HepG2 (cell line): ENCODE measurements at regions not wholly inside any gene's neighbourhood (a gene's known extent, or its start where the extent isn't known, plus 50 kb on each side); places are given as distances from the start of the nearest gene placed in this dataset.

Experiments used
- ARID2 ChIP-seq: sonication (generic); formaldehyde crosslinking; IDR thresholded peaks from 2 replicates; pipeline ENCODE4 v1.8.1; 2022; ENCODE audit warnings: mild to moderate bottlenecking, missing genetic modification reagents, borderline replicate concordance
- HDAC6 ChIP-seq: fragments of 200-600 bp; sonication (generic); IDR thresholded peaks from 2 replicates; pipeline ENCODE4 v1.7.0; 2017; ENCODE audit warnings: mild to moderate bottlenecking, antibody characterized with exemption, low read length, low read depth
- JUN ChIP-seq: sonication (generic); formaldehyde crosslinking; IDR thresholded peaks from 2 replicates; pipeline ENCODE4 v1.4.0; 2020; ENCODE audit warnings: mild to moderate bottlenecking, missing genetic modification reagents
- LRRFIP1 ChIP-seq: sonication (generic); formaldehyde crosslinking; conservative IDR thresholded peaks from 2 replicates; pipeline ENCODE4 v1.4.0; 2020; ENCODE audit warnings: missing genetic modification reagents
- PBX2 ChIP-seq: IDR thresholded peaks from 2 replicates; pipeline ENCODE4 v1.6.1; 2016; ENCODE audit warnings: control low read depth
- PHF8 ChIP-seq: sonication (generic); formaldehyde crosslinking; IDR thresholded peaks from 2 replicates; pipeline ENCODE4 v1.5.0; 2020; ENCODE audit warnings: missing genetic modification reagents
- SMYD3 ChIP-seq: sonication (generic); formaldehyde crosslinking; IDR thresholded peaks from 2 replicates; pipeline ENCODE4 v1.8.1; 2023; ENCODE audit warnings: mild to moderate bottlenecking, missing genetic modification reagents
- THAP9 ChIP-seq: sonication (generic); formaldehyde crosslinking; IDR thresholded peaks from 2 replicates; pipeline ENCODE4; 2020; ENCODE audit warnings: missing genetic modification reagents, mild to moderate bottlenecking, borderline replicate concordance
- ZNF260 ChIP-seq: sonication (generic); formaldehyde crosslinking; IDR thresholded peaks from 2 replicates; pipeline ENCODE4 v1.4.0; 2020; ENCODE audit warnings: missing genetic modification reagents, low read depth, mild to moderate bottlenecking, borderline replicate concordance
- TF ChIP-seq, protein P1 (sequence below), 2 experiments: IDR thresholded peaks; 2 replicates each; pipeline ENCODE4 v1.6.1; 2011 to 2012; ENCODE audit warnings: low read length in 2 of 2, borderline replicate concordance in 1 of 2, low read depth in 1 of 2, mild to moderate bottlenecking in 1 of 2, moderate library complexity in 1 of 2

DNA sequence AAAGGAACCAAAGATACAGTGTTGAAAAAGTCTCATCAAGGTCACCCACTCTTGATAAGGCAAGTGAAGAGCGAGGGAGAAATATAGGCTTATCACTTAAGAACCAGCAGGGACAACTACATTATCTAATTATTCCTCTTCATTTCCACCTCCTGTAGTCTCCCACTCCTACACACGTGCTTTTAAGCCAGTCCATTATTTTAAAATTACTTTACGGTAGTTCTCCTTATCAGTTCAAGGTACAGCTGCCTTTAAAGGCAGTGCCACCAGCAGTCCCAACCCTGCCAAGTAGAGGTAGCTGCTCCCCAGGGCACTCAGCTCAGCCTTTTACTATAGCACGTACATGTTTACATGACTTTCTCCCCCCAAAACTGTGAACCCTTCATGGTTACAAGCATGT lies 161.5 kb upstream of the BLID start (continued):
- TF ChIP-seq, protein P1, sequence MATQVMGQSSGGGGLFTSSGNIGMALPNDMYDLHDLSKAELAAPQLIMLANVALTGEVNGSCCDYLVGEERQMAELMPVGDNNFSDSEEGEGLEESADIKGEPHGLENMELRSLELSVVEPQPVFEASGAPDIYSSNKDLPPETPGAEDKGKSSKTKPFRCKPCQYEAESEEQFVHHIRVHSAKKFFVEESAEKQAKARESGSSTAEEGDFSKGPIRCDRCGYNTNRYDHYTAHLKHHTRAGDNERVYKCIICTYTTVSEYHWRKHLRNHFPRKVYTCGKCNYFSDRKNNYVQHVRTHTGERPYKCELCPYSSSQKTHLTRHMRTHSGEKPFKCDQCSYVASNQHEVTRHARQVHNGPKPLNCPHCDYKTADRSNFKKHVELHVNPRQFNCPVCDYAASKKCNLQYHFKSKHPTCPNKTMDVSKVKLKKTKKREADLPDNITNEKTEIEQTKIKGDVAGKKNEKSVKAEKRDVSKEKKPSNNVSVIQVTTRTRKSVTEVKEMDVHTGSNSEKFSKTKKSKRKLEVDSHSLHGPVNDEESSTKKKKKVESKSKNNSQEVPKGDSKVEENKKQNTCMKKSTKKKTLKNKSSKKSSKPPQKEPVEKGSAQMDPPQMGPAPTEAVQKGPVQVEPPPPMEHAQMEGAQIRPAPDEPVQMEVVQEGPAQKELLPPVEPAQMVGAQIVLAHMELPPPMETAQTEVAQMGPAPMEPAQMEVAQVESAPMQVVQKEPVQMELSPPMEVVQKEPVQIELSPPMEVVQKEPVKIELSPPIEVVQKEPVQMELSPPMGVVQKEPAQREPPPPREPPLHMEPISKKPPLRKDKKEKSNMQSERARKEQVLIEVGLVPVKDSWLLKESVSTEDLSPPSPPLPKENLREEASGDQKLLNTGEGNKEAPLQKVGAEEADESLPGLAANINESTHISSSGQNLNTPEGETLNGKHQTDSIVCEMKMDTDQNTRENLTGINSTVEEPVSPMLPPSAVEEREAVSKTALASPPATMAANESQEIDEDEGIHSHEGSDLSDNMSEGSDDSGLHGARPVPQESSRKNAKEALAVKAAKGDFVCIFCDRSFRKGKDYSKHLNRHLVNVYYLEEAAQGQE (IDR thresholded peaks at IDR 0.05; ENCODE audit: borderline replicate concordance in 1 of 2, low read depth in 1 of 2, low read length in 2 of 2) = no peak
- no peak for TF ChIP-seq JUN (CRISPR knock-in tag)
- no peak for TF ChIP-seq HDAC6
- TF ChIP-seq ARID2 = no peak
- no peak for TF ChIP-seq LRRFIP1 (CRISPR knock-in tag)
- TF ChIP-seq PHF8 (CRISPR knock-in tag) = no peak
- no peak for TF ChIP-seq SMYD3 (CRISPR knock-in tag)
- no peak for TF ChIP-seq ZNF260 (CRISPR knock-in tag)
- no peak for TF ChIP-seq THAP9 (CRISPR knock-in tag)
- no peak for TF ChIP-seq PBX2 (CRISPR knock-in tag)
